ENCODE measurements at regions not wholly inside any gene's neighbourhood (a gene's known extent, or its start where the extent isn't known, plus 50 kb on each side); places are given as distances from the start of the nearest gene placed in this dataset.

- no peak for TF ChIP-seq POLR2A (IDR thresholded peaks at IDR 0.05; ENCODE audit: extremely low read depth, insufficient read length)
- TF ChIP-seq CTCF (IDR thresholded peaks at IDR 0.05; ENCODE audit: low read depth, low read length), result no peak
- TF ChIP-seq MAX (IDR thresholded peaks at IDR 0.05; ENCODE audit: low read depth, low read length), result no peak
- TF ChIP-seq MYC (IDR thresholded peaks at IDR 0.05; ENCODE audit: low read depth, low read length), result no peak
Observed at GRCh38 chr22:19659805-19660345, 54.4 kb upstream of the SEPTIN5 start.

Data from NB4 (cell line).